ENCODE measurements at regions not wholly inside any gene's neighbourhood (a gene's known extent, or its start where the extent isn't known, plus 50 kb on each side); places are given as distances from the start of the nearest gene placed in this dataset.

- Mint-ChIP-seq H3K27ac (no peak overlapping the region), H3K27me3 (no peaks in the 10 kb centered on the region), H3K36me3 (ENCODE audit: low read depth) (no peaks in the 10 kb centered on the region), H3K4me3 (no peak overlapping the region), H3K9me3 (peaks cover 1% of the 10 kb centered on the region), H3K4me1 (ENCODE audit: low read depth) (no peaks in the 10 kb centered on the region)
- ChIA-PET POLR2A (no interaction called here), CTCF (no interaction called here)
- no peak for TF ChIP-seq CTCF (IDR thresholded peaks at IDR 0.05)
- DNase-seq, result no peak
- intact Hi-C loops (cut with micrococcal nuclease), result no loop called here
- no peak for ATAC-seq
These were observed 895.8 kb upstream of the SOX9 start for GRCh38 chr17:71224824-71225575.

- Mint-ChIP-seq H3K9me3 (no peaks in the 10 kb centered on the region), H3K36me3 (ENCODE audit: low read depth) (no peaks in the 10 kb centered on the region), H3K4me1 (ENCODE audit: low read depth) (no peaks in the 10 kb centered on the region), H3K4me3 (no peak overlapping the region), H3K27ac (no peak overlapping the region), H3K27me3 (no peaks in the 10 kb centered on the region)
- ChIA-PET CTCF (no interaction called here), POLR2A (no interaction called here)
- DNase-seq (no peak), ATAC-seq (no peak)
- intact Hi-C loops (cut with micrococcal nuclease), result no loop called here
- no peak for TF ChIP-seq CTCF (IDR thresholded peaks at IDR 0.05)
These were observed 893.0 kb upstream of the SOX9 start for GRCh38 chr17:71227841-71228240.

GRCh38 chr17:71229070-71229469 is 891.8 kb upstream of the SOX9 start:
- TF ChIP-seq CTCF (IDR thresholded peaks at IDR 0.05), result no peak
- CTCF ChIA-PET, result no interaction called here
- Mint-ChIP-seq H3K4me3 (no peak overlapping the region), H3K36me3 (ENCODE audit: low read depth) (no peaks in the 10 kb centered on the region), H3K9me3 (no peaks in the 10 kb centered on the region), H3K27ac (no peak overlapping the region), H3K27me3 (no peaks in the 10 kb centered on the region), H3K4me1 (ENCODE audit: low read depth) (no peaks in the 10 kb centered on the region)
- no peak for DNase-seq
- no peak for ATAC-seq
- POLR2A ChIA-PET, result no interaction called here
- intact Hi-C loops (cut with micrococcal nuclease), result no loop called here

GRCh38 chr17:71232801-71233559 is 887.8 kb upstream of the SOX9 start:
- ChIA-PET CTCF (no interaction called here), POLR2A (no interaction called here)
- no peak for TF ChIP-seq CTCF (IDR thresholded peaks at IDR 0.05)
- Mint-ChIP-seq H3K36me3 (ENCODE audit: low read depth) (no peaks in the 10 kb centered on the region), H3K27ac (no peak overlapping the region), H3K4me3 (no peak overlapping the region), H3K9me3 (peaks cover 5% of the 10 kb centered on the region), H3K4me1 (ENCODE audit: low read depth) (no peaks in the 10 kb centered on the region), H3K27me3 (no peaks in the 10 kb centered on the region)
- intact Hi-C loops (cut with micrococcal nuclease), result no loop called here
- ATAC-seq (no peak), DNase-seq (no peak)

- no peak for ATAC-seq
- ChIA-PET CTCF (no interaction called here), POLR2A (no interaction called here)
- no peak for TF ChIP-seq CTCF (IDR thresholded peaks at IDR 0.05)
- Mint-ChIP-seq H3K4me1 (ENCODE audit: low read depth) (no peaks in the 10 kb centered on the region), H3K27ac (no peak overlapping the region), H3K9me3 (peaks cover 5% of the 10 kb centered on the region), H3K36me3 (ENCODE audit: low read depth) (no peaks in the 10 kb centered on the region), H3K27me3 (no peaks in the 10 kb centered on the region), H3K4me3 (no peak overlapping the region)
- intact Hi-C loops (cut with micrococcal nuclease), result no loop called here
- no peak for DNase-seq
These were observed 886.5 kb upstream of the SOX9 start for GRCh38 chr17:71234349-71234748.

Data from activated CD8-positive, alpha-beta T cell treated with anti-CD3 and anti-CD28 coated beads for 36 hours (primary cell).